ENCODE measurements at regions not wholly inside any gene's neighbourhood (a gene's known extent, or its start where the extent isn't known, plus 50 kb on each side); places are given as distances from the start of the nearest gene placed in this dataset.

GRCh38 chr17:51372345-51373004 is 112.1 kb downstream of the UTP18 start:
- no peak overlapping the region for H3K4me3 ChIP-seq
- 59 to 60% methylated on average over 5 of the region's 5 CpGs for WGBS, 2 donors
- peaks cover 0 to 1% (median 0%) of the 10 kb centered on the region in 5 donors for H3K4me1 ChIP-seq (ENCODE audit: control insufficient read depth in 5 of 5, insufficient read depth in 5 of 5, low read length in 5 of 5)
- H3K9me3 ChIP-seq (ENCODE audit: control insufficient read depth in 4 of 4, insufficient read depth in 3 of 4, low read length in 3 of 4): no peaks in the 10 kb centered on the region
- no peak overlapping the region for H3K9ac ChIP-seq (ENCODE audit: insufficient read depth in 1 of 2, low read length in 2 of 2)
- no peak overlapping the region for H3K27ac ChIP-seq (ENCODE audit: low read depth in 1 of 2, low read length in 1 of 2)
- TF ChIP-seq, protein P1, sequence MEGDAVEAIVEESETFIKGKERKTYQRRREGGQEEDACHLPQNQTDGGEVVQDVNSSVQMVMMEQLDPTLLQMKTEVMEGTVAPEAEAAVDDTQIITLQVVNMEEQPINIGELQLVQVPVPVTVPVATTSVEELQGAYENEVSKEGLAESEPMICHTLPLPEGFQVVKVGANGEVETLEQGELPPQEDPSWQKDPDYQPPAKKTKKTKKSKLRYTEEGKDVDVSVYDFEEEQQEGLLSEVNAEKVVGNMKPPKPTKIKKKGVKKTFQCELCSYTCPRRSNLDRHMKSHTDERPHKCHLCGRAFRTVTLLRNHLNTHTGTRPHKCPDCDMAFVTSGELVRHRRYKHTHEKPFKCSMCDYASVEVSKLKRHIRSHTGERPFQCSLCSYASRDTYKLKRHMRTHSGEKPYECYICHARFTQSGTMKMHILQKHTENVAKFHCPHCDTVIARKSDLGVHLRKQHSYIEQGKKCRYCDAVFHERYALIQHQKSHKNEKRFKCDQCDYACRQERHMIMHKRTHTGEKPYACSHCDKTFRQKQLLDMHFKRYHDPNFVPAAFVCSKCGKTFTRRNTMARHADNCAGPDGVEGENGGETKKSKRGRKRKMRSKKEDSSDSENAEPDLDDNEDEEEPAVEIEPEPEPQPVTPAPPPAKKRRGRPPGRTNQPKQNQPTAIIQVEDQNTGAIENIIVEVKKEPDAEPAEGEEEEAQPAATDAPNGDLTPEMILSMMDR (IDR thresholded peaks at IDR 0.05; ENCODE audit: control extremely low read depth, extremely low read depth): no peak
- ATAC-seq (ENCODE audit: insufficient read depth, low FRiP score) (peak; percentile 65), DNase-seq (peak in 1 of 3 donors; percentile 26)
- no peaks in the 10 kb centered on the region for H3K36me3 ChIP-seq (ENCODE audit: control insufficient read depth in 4 of 4, insufficient read depth in 4 of 4, low read length in 4 of 4)
- no peaks in the 10 kb centered on the region for H3K27me3 ChIP-seq (ENCODE audit: control insufficient read depth in 3 of 3, insufficient read depth in 3 of 3, low read length in 2 of 3)

- TF ChIP-seq, protein P1 (IDR thresholded peaks at IDR 0.05; ENCODE audit: control extremely low read depth, extremely low read depth): no peak
- Histone ChIP-seq H3K27ac (ENCODE audit: low read depth in 1 of 2, low read length in 1 of 2) (no peak overlapping the region), H3K9ac (ENCODE audit: insufficient read depth in 1 of 2, low read length in 2 of 2) (no peak overlapping the region), H3K9me3 (ENCODE audit: control insufficient read depth in 4 of 4, insufficient read depth in 3 of 4, low read length in 3 of 4) (no peaks in the 10 kb centered on the region), H3K27me3 (ENCODE audit: control insufficient read depth in 3 of 3, insufficient read depth in 3 of 3, low read length in 2 of 3) (no peaks in the 10 kb centered on the region), H3K4me1 (ENCODE audit: control insufficient read depth in 5 of 5, insufficient read depth in 5 of 5, low read length in 5 of 5) (peaks cover 0 to 1% (median 0%) of the 10 kb centered on the region in 5 donors), H3K4me3 (no peak overlapping the region), H3K36me3 (ENCODE audit: control insufficient read depth in 4 of 4, insufficient read depth in 4 of 4, low read length in 4 of 4) (no peaks in the 10 kb centered on the region)
- no peak for ATAC-seq (ENCODE audit: insufficient read depth, low FRiP score)
- 80 to 92% methylated on average over 4 of the region's 4 CpGs for WGBS, 2 donors
- DNase-seq: no peak
Measured at GRCh38 chr17:51373489-51374152, 113.3 kb downstream of the UTP18 start.

DNA sequence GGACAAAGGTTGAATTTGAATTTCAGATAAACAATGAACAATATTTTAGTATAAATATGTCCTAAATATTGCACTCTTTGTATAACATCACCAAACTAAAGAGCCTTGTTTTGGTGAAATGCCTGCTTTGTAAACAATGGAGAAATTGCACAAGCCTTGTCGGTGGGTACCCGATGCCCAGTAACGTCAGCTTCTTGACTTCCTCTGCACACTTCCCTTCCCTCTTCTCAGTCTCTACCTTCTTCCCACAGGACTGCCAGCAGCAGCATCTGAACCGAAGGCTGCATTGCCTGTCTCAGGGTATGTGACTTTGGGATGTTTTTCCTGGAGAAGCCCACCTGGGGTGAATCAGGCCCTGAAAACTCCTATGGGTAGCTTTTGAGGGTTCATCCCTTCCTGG is 113.9 kb downstream of the UTP18 start:
- no peak for DNase-seq
- Histone ChIP-seq H3K36me3 (ENCODE audit: control insufficient read depth in 4 of 4, insufficient read depth in 4 of 4, low read length in 4 of 4) (no peaks in the 10 kb centered on the region), H3K27me3 (ENCODE audit: control insufficient read depth in 3 of 3, insufficient read depth in 3 of 3, low read length in 2 of 3) (no peaks in the 10 kb centered on the region), H3K4me1 (ENCODE audit: control insufficient read depth in 5 of 5, insufficient read depth in 5 of 5, low read length in 5 of 5) (peaks cover 0 to 1% (median 0%) of the 10 kb centered on the region in 5 donors), H3K9me3 (ENCODE audit: control insufficient read depth in 4 of 4, insufficient read depth in 3 of 4, low read length in 3 of 4) (no peaks in the 10 kb centered on the region), H3K9ac (ENCODE audit: insufficient read depth in 1 of 2, low read length in 2 of 2) (no peak overlapping the region), H3K27ac (ENCODE audit: low read depth in 1 of 2, low read length in 1 of 2) (no peak overlapping the region), H3K4me3 (no peak overlapping the region)
- ATAC-seq (ENCODE audit: insufficient read depth, low FRiP score): no peak
- WGBS, 2 donors: 25 to 32% methylated on average over 4 of the region's 4 CpGs
- TF ChIP-seq, protein P1 (IDR thresholded peaks at IDR 0.05; ENCODE audit: control extremely low read depth, extremely low read depth): no peak

All from lung (tissue), 11 donors.